HG02678 (cell line): ENCODE measurements at regions not wholly inside any gene's neighbourhood (a gene's known extent, or its start where the extent isn't known, plus 50 kb on each side); places are given as distances from the start of the nearest gene placed in this dataset.
"Not testable (repeated sequence)": the region's sequence is repeated elsewhere in the genome, so short reads cannot be mapped to it uniquely, and the experiment has no call there.

Experiments used
- ATAC-seq: cut with Tn5 transposase; IDR thresholded peaks from one replicate; pipeline ENCODE4 v1.9.1; 2021; ENCODE audit warnings: mild to moderate bottlenecking, moderate library complexity; ENCODE audit not compliant: unreplicated experiment

DNA sequence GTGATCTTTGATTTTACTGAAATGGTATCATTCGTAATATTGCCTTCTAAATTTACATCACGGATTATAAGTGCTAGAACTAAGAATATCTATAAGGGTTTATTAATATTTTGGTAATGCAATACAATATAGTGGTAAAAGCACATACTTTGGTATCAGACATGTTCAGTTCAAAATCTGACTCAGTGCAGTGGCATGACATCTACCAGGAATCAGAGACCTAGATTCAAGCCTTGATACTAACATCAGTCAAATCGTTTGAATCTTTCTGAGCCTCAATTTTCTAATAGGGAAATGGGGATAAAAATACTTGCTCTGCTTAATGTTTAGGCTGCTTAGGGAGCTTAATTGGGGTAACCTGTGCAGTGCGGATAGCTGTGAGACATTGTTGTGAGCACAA, 488.0 kb downstream of the BCKDHB start:
- ATAC-seq = no peak

DNA sequence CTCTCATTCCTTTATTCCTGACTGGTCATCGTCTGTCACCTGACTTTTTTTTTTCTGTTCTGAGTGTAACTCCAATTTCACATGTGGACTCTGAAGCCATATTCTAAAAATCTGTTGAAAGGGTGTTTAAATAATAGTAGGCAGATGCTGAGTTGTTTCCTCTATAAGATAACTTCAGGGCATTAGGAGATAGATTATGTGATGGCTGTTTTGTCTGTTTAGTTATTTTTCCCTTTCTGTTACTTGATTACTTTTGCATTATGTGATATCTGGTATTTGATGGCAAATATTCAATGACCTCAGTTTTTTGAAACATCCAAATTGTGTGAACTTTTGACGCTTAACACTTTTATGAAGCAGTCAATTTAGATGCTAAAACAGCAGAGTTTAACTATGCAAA, 486.0 kb downstream of the BCKDHB start:
- no peak for ATAC-seq

DNA sequence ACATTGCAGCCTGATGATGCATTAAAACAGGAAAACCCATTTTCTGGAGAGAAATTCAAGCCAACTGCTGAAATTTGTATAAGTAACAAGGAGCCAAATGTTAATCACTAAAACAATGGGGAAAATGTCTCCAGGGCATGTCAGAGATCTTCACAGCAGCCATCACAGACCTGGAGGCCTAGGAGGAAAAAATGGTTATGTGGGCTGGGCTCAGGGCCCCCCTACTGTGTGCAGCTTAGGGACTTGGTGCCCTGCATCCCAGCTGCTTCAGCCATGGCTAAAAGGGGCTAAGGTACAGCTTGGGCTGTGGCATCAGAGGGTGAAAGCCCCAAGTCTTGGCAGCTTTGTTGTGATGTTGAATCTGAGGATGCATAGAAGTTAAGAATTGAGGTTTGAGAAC, 479.8 kb downstream of the BCKDHB start:
- no peak for ATAC-seq

DNA sequence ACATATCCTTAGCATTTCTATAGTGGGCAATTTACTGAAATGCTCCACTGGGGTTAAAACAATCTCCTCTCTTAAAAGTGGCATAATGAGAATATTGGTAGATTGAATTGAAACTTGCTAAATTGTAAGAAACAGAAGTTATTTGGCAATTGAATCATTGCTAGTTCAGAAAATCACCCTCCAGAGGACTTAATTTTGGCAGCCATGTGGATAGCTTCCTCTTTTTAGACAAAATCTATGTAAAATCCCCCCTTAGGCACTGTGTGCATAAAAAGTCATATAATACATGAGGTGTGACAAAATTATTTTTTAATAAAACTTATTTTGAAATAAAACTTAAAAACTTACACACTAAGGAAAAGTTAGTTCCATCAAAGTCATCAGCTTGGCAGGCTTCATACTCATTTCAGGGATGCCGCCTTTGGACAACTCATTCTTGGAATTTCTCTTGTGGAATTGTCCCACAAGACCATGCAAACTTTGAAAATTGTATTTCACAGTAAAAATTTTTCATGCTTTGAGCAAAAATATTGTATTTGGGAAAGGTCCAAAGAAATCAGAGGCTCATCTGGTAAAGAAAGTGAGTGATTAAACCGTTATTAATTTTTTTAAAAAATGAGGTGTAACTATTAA, 473.0 kb downstream of the BCKDHB start:
- no peak for ATAC-seq

DNA sequence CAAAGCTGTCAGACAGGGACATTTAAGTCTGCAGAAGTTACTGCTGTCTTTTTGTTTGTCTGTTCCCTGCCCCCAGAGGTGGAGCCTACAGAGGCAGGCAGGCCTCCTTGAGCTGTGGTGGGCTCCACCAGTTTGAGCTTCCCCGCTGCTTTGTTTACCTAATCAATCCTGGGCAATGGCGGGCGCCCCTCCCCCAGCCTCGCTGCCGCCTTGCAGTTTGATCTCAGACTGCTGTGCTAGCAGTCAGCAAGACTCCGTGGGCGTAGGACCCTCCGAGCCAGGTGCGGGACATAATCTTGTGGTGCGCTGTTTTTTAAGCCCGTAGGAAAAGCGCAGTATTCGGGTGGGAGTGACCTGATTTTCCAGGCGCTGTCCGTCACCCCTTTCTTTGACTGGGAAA, 466.8 kb downstream of the BCKDHB start:
- not testable (repeated sequence) for ATAC-seq

DNA sequence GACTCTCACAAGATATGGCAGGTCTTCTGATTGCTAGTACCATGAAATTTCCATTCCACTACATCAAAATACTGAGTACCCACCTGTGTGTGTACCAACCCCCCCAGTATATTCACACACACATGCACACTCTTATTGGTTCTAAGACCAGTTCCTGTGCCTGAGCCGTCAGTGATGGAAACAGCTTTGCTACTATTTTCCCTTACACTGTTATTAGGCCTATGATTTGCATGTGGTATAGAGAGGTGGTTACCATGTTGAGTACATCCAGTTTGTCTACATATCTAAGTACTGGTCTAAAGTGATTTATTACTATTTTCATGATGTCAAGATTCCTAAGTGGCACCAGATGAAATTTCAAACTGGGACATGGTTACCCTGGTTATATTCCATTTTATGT, 459.9 kb downstream of the BCKDHB start:
- no peak for ATAC-seq

DNA sequence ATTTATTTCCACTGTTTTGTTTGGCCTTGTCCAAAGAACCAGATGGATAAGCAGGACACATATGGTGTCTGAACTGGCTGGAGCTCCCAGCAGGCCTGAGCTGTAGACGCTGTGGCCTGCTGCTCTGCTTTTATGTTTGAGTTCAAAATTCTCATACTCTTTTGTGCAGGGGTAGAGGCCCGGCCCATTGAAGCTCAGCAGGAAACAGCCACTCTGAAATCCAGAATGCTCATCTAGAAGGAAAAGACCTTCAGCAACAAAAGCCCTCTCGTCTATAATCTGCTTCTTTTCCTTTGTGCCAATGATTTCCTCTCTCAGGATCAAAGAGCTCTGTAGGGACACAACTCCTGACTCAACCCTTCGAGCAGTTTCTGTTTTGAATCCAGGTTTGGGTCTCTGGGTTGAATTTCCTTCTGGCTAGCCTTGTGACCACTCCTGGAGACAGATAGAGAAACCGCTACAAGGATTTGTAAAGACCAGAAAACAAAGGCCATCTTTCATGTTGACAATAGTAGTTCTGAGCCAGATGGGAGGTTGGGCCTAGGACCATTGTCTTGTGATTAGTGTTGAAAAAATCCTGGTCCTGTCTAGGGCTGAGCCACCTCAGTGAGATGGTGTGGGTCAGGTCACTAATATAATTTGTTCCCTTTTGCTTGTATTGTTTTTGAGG, 446.7 kb downstream of the BCKDHB start:
- ATAC-seq = no peak

DNA sequence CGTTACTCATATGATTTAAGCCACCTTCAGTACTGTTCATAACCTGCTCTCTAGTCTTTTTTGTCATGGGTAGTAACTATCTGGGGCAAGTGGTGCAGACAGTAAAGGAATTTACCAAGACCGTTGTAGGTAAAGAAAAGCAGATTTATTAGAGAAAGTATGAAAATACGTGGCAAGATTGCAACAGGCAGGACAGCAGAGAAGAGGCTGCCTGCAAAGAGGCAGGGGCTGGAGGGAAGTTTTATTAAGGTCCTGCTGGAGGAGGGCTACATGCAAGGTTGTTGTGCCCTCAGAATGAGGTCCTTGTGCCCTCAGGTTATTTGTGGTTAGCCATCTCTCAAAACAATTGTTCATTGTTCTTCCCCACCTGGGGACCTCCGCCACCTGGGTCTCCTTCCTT, 444.3 kb downstream of the BCKDHB start:
- ATAC-seq = no peak

DNA sequence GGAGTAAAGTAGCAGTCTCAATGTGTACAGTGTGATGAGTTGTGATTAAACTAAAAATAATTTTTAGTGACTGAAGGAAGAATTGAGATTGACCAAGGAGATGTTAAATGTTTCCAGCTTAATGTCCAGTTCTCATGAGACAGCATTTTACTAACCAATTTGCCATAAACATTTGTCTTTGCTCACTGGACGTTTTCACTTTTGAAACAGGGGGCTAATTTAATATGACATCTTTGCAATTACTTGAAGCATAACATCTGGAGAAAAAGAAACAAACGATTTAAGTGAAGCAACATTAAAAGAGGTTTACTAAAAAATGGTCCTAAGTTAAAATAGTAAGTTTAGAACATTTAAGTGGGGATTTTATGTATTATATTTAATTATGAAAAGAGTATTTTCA, 443.8 kb downstream of the BCKDHB start:
- ATAC-seq = no peak

DNA sequence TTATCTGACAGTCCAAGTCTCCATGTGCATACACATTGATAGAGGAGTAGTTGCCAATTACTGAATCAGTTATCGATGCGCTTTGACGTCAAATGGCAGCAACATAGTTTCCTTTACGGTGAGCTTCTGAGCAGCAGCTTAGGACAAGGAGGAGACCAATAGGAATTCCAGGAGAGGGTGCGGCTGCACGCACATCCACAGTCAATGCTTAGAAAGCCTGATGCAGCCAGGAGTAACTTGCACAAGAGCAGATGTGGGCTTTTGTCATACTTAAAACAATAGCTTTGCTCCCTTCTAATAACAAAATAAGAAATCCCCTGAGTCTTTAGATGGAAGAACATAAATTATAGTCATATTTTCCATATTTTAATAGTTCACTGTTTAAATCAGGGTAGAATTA, 442.1 kb downstream of the BCKDHB start:
- ATAC-seq = no peak

DNA sequence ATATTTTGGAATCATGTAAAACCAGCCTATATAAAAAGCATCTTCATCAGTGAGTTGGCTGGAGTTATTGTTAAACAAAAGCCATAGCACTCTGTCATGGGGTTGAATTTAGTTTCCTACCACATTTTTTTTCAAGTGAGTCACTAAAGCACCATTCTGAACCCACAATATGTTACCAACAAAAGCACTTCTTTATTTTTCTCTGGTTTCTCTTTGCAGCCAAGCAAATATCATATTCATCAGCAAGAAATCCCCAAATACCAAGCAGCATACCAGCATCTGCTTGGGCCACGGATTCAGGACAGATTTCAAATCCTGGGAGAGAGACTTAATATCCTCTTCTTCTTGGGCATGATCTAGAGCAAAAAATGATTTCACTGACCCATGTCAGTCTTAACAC, 441.4 kb downstream of the BCKDHB start:
- no peak for ATAC-seq

DNA sequence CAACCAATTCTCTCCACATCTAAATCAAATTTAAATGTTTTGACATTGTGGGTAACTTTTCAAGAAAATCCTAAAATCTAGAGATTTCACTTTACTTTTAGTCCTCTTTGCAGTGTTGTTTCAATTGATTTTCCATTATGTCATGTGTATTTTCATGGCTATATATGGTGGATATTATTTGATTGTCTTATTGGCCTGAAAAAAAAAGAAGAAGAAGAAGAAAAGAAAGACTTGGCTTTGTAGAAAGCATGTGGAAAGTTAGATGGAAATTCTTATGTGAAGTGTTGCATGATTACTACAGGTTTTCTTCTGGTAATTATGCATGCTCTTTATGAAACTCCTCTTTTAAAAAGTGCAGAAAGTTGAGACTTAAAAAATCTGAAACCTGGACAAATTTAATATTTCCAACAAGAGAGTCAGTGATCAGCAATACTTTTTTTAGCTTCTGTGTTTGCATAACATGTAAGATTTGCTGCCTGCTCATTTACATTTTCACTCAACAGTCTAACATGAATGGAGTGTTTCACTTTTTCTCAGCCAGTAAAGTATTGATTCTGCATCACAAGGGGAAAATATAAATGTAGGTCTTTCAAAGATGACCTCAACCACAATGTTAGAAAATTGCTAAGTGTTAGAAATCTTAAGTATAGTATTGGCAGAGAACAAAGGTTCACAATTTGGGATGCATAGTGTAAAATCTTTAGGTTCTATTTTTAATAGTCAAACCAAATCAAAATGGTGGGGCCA, 438.7 kb downstream of the BCKDHB start:
- ATAC-seq = no peak

DNA sequence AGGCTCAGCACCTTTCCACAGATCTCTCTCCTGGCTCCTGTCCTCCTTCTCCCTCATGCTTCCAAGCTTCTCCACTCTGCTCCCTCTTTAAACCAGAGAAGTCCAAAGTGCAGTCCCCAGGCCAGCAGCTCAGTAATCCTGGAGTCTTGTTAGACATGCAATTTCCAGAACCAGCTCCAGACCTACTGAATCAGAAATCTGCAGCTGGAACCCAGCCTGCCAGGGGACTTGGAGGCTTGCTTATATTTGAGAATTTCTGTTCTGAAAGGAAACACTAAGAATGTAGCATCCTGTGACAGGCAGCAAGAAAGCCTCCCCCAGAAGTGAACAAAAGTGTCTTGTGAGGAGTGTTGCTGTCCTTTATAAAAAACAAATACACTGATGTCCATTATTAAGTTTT, 438.1 kb downstream of the BCKDHB start:
- no peak for ATAC-seq

DNA sequence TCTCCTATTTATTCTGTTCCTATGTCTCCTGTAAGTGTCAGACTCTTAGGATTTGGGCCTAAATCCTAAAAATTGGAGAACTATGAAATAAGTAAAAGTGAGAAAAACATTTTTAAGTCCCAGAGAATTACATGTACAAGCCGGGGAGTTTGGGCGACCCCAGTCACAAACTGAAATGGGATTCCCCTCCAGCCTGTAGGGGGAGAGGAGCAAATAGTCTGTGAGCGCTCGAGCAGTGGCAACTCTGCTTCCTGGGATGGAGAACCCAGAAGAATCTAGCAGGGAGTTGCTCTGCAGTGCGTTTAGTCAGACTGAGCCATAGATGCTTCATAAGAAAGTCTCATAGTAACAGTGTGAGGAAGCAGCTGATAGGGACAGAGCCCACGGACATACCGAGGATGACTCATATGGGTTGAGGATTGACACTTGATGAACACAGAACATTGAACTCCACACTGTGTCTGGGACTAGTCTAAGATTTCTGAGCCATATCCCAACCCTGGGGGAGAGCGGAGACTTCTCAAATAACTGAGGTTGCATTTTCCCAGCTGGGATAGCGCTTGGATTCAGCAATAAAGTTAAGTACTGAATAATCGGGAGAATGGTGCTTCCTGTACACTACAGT, 437.2 kb downstream of the BCKDHB start:
- ATAC-seq = no peak

DNA sequence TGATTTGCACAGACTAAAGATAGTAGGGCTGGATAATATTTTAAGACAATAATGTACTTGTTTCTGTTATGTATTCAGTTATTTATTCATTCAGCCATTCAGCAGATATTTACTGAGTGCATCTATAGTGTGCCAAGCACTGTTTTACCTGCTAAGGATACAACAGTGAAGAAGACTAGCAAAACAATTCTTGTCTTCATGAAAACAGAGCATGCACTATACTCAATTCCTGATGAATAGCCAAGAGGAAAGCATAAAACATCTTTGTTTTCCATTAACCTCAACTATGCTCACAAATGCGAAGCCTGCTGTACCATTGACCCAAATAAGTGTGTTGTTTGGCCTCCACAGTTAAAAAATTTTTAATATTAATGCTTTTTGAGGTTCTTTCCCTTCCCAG, 436.7 kb downstream of the BCKDHB start:
- ATAC-seq = no peak

DNA sequence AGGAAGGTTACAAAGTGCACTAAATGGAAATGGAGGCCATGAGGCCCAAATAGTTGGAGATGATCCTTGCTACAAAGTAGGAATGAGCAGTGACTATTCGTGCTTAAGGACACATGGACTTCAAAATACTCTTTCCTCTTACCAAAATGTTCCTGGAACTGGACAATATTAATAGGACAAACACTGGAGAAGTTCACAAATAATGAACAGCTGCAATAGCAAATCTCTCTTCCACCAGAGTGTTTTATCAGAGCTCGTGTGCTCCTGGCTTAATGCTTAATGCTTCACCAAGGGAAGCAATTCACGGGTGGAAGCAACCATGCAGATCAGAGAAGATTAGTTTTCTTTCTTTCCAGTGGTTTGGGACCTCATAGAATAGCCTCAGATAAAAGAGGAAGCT, 435.4 kb downstream of the BCKDHB start:
- ATAC-seq = no peak

DNA sequence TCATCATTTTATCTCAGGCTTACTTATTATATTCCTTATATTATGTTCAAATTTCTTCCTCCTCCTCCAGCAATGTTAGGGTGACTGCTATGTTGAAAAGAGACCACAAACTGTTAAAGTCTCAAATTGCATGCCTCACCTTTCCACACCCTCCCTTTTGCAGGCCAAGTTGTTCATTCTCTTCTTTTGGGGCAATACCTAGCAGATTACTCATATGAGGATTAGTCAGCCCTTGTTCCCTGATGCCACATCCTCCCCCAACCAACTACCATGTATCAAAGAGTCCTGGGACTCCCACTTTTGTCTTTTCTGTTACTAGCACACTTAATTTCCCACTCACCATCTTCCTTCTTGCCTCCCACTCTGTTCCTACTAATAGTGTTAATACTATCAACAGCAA, 434.7 kb downstream of the BCKDHB start:
- ATAC-seq = no peak

DNA sequence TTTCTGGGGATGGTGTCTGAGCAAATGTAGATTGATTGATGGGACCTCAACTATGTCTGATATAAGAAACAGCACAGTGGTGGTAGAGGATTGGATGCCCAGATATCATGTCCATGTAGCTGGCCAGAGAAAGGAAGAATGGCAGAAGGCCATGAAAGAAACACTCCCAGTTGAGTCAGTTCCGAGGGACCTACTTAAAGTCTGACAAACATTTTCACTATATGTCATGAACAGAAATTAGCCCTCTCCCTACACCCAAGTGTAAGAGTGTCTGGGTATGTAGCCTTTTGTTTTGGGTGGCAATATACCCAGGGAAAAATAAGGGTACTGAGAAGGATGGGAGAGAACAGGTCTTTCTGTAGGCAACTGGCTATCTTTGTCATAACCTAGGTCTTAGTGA, 434.2 kb downstream of the BCKDHB start:
- ATAC-seq = no peak

DNA sequence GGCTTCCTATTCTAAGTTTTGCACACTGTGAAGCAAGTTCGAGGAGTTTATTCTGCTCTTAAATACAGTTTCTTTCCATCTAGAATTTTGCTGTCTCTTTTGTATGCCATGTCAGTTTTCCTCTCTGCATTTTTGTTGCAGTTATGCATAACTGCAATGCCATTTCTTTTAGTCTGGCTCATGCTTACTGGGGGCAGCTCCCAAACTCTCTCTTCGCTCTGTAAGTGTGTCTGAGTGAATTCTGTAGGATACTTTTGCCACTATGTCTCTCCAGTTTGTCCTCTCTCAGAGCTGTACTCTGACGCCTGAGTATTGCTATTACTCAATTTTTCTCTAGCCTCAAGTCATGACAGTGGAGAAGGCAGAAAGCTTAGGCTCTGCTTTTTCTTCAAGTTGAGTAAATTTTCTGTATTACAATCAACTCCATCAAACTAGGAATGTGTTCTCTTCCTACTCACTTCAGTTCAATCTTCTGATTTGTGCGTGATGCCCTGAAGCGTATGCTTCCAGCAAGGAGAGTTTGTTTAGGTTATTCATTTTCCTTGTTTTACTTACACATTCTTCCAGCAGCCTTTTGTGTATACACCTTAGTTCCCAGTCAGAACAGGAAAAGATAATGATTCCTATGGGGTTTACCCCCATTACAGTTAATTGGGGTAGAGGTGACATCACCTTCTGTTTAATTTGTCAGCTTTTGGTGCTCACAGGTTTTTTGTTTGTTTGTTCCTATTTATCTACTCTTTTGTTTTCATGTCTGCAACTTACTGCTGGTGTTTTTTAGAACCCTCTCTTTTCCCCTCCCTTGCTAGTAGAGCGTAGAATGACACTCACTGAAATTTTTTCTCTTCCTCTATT, 430.9 kb downstream of the BCKDHB start:
- no peak for ATAC-seq

DNA sequence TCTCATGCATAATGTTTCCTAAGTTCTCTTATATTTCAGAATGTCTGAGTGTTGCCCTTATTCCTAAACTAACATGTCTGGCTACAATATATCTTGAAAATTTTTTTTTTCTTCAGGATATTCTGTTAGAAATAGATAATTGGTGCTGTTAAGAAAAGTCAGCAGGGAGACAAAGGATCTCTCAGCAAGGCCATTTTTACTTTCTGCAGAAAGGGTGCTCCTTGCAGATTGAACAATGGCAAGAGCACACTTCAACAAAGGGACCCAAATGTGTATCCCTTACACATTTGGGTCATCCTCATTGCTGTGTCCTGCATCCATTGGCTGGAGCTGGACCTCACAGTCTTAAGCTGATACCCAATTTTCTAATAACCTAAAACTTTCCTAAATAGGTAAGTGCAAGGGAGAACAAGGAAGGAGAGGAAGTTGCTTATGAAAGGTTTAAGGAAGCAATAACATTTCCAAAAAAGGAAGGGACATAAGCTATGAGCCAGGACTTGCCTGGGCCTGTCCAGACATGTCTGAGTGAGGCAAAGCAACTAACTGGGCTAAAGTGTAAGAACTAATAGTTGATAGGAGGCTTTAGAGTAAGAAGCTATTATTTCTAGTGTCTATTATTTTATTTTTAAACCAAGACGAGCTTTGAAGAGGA, 429.6 kb downstream of the BCKDHB start:
- ATAC-seq = no peak
